Sigmoid colon (tissue), 4 donors: ENCODE measurements at regions not wholly inside any gene's neighbourhood (a gene's known extent, or its start where the extent isn't known, plus 50 kb on each side); places are given as distances from the start of the nearest gene placed in this dataset.

Experiments
- EP300 ChIP-seq, 4 donors: sonication (generic); formaldehyde crosslinking; IDR thresholded peaks; one replicate each; pipeline ENCODE4 v1.6.1; 2017; ENCODE audit warnings: antibody characterized with exemption in 4 of 4
- TF ChIP-seq, protein P1 (sequence below), 4 experiments: fragments of 450-650 bp in 3 of 4; fragments of 200-600 bp in 1 of 4; IDR thresholded peaks; one replicate each; pipeline ENCODE4 v1.5.1; 2016 to 2019; ENCODE audit warnings: antibody characterized with exemption in 4 of 4, mild to moderate bottlenecking in 3 of 4, moderate library complexity in 2 of 4

DNA sequence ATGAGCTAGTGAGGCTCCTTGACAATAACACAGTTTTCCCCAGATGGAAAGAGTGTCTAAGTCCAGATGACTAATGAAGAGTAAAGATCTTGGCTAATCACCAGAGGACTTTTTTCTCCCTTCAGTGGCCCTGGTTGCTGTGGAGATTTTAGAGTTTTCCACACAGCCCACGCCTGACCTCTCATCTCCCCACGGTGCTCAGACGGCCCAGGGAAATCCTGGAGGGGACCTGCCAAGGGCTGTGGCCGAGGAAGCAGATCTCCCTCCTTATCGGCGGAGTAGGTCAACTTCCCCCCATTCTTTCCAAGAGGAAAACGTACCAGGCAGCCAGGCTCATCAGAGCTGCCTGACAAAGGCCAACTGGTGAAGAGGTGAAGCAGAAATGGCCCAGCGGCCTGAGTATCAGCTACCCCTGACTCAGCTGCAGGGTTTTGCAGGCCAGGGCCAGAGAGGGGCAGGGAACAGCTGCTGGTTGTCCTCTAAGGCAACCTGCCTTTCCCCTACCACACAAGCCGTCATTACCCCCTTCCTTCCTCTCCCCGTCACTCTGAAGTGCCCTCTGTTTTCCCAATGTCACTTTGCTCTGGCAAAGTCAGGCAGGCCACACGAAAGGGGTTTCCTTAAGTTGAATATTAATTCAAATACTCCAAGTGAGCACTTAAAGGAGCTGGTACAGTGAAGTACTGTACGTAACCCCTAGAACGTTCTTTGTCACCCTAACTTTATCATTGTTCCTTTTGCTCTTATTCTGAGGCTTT, 140.2 kb upstream of the ADAMTS18 start:
- TF ChIP-seq, protein P1, sequence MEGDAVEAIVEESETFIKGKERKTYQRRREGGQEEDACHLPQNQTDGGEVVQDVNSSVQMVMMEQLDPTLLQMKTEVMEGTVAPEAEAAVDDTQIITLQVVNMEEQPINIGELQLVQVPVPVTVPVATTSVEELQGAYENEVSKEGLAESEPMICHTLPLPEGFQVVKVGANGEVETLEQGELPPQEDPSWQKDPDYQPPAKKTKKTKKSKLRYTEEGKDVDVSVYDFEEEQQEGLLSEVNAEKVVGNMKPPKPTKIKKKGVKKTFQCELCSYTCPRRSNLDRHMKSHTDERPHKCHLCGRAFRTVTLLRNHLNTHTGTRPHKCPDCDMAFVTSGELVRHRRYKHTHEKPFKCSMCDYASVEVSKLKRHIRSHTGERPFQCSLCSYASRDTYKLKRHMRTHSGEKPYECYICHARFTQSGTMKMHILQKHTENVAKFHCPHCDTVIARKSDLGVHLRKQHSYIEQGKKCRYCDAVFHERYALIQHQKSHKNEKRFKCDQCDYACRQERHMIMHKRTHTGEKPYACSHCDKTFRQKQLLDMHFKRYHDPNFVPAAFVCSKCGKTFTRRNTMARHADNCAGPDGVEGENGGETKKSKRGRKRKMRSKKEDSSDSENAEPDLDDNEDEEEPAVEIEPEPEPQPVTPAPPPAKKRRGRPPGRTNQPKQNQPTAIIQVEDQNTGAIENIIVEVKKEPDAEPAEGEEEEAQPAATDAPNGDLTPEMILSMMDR (IDR thresholded peaks at IDR 0.05): no peak
- TF ChIP-seq EP300 (IDR thresholded peaks at IDR 0.05): no peak
